HG03558 (cell line): ENCODE measurements at regions not wholly inside any gene's neighbourhood (a gene's known extent, or its start where the extent isn't known, plus 50 kb on each side); places are given as distances from the start of the nearest gene placed in this dataset.
"Not testable (repeated sequence)": the region's sequence is repeated elsewhere in the genome, so short reads cannot be mapped to it uniquely, and the experiment has no call there.

Source experiments
- ATAC-seq: cut with Tn5 transposase; IDR thresholded peaks from one replicate; pipeline ENCODE4 v1.9.1; 2021; ENCODE audit warnings: moderate number of reproducible peaks; ENCODE audit not compliant: unreplicated experiment; ENCODE audit errors: extremely low read depth

DNA sequence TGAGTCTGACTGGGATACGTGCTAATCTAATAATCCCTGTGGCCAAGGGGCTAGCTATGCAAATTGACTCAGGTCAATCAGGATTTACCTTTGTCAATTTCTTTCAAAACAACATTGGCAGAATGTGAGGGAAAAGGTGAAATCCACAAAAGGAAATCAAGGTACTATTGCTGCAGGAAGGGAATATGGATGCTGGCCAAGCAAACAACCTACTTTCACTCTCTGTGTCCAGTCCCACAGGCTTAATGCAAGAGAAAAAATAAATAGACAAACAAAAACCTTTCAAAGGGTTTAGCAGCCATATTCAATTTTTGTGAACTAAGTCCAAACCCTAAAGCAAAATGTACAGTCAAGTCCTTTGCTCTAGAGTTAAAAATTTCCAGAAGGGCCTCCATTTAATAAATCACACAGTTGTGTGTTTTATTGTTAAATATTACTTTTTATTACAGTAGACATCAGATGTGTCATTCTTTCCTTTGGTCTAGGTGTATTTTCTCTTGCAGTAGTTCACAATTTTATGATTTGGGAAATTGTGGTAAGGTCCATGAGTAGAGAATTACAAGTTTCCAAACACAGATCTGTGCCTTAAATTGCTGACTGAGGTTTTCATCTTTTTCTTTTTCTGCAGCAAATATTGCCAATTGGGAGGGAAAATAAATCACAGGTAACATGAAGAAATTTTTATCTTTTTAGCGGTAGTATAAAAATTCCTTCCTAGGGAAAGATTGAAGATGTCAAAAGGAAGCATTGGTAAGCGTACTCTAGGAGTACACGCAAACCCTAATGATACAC is 309.1 kb downstream of the DMAC1 start:
- ATAC-seq, result no peak

DNA sequence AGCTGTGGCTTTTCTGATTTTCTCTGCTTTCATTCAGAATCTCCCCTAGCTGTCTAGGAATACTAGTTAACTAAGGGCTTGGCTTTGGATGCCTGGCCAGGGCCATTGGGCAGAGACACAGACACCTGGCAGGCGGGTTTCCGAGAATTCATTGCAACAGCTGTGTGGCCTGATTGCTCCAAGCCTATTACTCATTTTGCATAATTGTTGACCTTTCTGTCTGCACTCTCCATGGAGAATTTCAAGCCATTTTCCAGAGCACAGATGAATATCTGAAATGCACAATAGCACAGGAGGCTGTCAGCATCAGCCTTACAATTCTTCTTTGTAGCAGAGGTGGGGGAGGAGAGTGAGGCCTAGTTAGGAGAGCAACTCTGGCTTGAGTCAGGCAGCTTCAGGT is 310.5 kb downstream of the DMAC1 start:
- no peak for ATAC-seq

DNA sequence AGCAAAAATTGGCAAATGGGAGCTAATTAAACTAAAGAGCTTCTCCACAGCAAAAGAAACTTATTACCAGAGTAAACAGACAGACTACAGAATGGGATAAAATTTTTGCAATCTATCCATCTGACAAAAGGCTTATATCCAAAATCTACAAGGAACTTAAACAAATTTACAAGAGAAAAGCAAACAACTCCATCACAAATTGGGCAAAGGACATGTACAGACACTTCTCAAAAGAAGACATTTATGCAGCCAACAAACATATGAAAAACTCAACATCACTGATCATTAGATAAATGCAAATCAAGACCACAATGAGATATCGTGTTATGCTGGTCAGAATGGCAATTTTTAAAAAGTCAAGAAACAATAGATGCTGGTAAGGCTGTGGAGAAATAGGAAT is 315.6 kb downstream of the DMAC1 start:
- not testable (repeated sequence) for ATAC-seq

DNA sequence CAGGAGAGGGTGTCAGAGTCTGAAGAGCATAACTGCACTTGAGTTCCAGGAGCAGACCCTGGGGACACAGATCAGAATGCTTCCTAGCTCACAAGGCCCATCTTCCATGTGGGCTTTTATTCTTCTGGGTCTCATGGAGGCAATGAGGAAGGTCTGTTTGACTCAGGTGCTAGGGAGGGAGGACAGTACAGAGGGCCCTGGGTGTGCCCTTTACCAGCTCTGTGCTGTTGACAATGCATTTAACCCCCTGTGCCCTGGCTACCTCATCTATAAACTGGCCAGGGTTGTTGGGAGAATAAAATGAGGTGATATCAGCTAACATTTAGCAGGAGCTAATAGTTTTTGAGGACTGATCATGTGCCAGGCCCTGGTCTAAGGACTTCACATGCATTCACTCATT is 318.0 kb downstream of the DMAC1 start:
- ATAC-seq, result no peak

DNA sequence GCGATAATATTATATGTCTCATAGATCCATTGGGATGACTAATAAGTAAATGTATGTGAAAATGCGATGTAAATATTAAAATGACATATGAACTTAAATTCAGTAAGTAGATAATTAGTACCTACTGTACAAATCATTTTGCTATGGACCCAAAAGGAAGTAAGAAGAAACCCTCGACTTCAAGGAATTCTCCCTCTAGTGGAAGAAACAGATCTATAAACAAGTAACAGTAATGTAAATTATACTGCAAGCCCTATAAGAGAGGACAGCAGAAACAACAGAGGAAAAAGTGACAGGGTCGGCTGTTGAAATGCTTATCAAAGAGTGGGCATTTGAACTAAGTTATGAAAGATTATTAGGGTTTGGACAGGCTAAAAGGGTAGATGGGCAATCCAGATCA is 320.3 kb downstream of the DMAC1 start:
- no peak for ATAC-seq

DNA sequence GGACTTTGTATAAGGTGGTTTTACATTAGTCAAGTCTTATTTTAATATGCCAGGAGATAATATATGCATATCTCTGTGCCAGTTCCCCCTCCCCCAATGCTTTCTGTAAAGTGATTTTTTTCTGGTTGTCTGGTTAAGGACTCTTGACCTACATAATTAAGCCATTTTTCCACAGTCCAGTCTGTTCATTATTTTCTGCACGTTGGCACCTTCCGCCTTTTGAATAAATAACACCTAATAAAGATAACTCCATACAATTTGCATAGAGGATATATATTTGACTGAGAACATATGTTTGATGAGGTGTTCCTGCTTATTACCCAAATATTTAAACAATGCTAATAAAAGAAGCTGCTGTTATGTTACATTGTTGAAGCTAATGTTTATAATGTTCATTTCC is 320.9 kb downstream of the DMAC1 start:
- no peak for ATAC-seq

DNA sequence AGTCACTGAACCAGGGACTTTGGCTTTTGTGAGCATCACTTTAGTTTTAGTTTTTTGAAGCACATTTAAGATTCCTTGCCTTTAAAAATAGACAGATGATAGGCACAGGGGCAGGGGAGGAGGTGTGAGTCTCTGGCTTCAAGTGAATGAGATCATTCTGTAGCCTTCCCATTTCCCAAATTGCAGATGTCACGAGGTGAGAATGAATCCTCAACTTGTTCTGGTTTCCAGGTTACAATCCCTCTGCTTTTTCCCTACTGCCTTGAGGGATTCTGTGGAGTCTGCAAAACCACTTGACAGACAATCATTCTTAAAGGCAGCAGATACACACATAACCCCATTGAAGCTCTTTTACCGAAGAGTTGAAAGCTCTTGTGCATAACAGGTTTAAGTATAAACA is 332.4 kb downstream of the DMAC1 start:
- ATAC-seq, result no peak

DNA sequence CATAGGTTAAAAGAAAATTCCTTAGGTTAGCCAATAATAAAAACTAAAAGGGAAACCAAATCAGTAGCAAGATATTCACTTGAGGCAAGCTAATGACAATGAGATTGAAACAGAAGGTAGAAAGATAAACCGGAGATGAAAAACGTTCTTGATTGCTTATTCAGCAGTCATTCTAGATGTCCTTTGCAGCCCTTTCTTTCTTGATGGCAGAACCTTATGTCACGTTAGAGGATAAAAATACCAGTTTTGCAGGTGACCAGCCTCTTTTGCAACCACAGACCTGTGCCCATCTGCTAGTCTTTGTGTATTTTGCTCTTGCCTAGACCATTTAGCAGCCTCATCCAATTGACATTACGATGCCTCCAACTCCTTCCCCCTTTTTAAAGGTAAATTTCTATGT is 337.8 kb downstream of the DMAC1 start:
- ATAC-seq, result no peak

DNA sequence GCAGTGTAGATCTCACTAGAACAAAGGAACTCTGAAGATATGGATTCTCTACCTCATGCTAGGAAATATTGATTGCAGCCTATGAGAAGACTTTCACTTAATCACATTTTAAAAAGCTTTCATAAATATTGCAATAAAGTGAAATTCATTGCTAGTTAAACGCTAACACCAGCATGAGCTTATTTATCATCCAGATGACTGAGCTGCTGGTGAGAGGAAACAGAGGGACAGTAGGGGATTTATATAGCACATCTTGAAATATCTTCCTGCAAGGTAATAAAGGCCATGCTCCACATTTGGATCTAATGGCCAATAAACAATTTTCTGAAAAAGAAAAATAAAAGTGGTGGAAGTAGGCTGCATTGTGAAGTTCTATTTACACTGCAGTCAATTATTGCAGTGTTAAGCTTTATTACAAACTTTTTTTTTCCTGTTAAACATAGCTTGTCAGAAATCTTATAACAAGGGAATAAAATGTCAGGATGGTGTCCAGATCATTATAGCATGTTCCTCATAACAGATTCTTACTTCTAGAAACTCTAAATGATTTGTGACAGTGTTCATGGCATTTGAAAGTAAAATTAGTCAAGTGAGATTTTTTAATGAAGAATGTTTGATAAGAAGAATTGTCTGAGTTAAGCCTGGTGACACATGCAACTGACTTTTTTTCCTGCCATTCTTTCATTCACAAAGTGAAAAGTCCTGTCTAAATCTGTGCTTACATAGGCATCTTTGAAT is 342.6 kb downstream of the DMAC1 start:
- ATAC-seq, result no peak

DNA sequence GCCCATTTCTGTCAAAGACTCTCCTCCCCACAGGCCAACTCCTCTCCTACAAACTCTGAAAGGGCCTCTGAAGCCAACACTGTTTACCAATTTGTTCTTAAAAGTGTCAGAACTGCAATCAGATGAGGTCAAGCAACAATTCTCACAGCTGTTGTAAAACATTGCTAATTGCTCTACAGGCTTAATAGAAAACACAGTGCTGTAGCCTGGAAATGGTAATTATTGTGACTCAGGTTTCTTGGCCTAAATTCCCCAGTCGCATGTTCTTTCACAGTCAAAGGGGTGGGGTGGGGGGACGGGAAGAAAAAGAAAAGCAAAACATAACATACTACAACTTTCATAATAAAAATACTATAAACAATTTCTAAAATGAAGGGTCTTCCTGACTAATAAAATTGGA is 343.2 kb downstream of the DMAC1 start:
- ATAC-seq, result no peak

DNA sequence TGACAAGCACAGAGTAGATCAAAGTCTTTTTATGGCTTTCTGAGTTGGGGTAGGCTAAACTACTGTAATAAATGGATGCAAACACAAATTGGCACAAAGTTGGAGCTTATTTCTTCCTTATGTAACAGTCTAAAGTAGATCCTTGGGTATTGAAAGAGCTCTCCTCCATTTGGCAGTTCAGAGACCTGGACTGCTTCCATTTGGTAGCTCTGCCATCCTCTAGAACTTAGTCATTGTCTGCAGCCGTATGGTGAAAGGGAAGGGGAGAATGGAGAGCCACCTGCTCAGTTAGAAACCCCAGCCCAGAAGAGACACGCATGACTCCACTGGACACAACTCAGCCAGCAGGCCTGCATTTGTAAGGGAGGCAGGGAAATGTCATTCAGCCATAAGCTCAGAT is 345.0 kb downstream of the DMAC1 start:
- ATAC-seq, result no peak

DNA sequence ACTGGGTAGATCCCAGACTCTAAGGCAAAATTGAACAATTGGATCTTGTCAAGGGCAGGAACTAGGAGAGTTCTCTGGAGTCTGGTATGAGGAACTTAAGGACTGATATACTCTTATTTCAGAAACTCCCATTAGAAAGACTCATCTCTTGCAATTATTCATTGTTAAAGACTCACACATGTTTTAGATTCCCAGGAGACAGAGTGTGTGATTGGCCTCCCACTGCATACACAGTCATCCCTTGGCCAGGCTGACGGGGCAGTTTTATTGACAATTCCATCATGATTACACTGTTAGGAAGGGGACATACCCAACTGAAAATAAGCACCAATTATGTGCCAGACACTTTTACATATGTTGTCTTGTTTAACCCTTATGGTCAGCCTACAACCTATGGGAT is 347.2 kb downstream of the DMAC1 start:
- ATAC-seq, result no peak

DNA sequence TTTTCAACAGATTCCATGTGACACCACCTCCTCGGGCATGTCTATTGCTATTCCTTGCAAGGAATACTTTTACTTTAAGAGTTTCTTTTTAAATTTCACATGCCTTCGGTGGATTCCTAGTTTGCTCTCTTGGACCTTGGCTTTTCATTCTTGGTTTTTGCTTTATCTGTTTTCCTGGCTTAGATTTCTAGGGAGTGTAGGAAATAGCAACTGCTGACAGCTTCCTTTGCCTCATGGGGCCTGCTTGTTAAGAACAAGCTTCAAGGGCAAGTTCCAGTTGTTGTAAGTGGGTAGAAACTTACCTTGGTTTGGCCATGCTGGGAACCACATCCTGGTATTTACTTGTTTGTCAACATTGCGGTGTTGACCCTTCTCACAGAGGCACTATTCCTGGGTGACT is 348.5 kb downstream of the DMAC1 start:
- no peak for ATAC-seq

DNA sequence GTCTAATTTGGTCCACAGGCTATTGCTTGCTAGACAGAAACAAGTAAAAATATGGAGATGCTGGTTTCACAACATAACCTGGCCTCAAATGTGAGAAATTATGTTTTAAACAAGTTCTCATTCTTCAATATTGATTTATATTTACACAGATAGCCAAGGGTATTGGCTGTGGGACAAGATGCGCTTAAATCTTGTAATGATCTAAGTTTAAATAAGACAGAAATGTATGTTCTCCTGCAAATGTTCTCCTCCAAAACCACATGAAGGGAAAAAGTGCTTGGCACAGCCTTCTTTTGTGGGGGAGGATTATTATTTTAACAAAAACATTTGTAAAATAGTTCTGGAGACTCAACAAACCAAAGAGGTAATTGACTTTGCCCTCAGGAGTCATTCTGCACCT is 356.0 kb downstream of the DMAC1 start:
- ATAC-seq, result no peak

DNA sequence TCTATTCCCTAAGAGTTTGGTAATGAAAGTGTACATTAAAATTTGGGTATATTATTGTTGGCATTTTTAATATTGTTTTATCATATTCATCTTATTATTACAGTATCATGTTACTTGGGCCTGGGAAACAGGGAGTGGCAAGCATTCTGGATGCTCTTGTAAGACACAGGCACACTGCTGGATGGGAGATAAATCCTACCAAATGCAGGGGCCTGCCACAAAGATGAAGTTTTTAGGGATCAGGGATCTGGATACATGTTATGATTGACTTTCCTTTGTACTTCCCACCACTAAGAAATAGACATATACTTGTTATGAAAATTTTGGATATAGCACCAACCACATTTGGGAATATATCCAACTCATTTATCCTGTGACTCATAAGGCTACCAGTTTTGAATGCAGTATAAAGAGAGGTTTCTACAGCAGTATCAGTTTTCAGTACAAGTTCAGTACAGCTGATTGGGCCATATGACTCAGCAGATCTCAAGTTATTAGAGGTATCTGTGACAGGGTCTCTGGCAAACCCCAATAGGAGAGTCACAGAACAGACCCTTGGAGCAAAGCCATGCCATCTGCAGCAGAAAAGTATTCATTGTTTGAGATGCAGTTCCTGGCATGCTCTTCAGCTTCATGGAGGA is 360.1 kb downstream of the DMAC1 start:
- ATAC-seq, result no peak

DNA sequence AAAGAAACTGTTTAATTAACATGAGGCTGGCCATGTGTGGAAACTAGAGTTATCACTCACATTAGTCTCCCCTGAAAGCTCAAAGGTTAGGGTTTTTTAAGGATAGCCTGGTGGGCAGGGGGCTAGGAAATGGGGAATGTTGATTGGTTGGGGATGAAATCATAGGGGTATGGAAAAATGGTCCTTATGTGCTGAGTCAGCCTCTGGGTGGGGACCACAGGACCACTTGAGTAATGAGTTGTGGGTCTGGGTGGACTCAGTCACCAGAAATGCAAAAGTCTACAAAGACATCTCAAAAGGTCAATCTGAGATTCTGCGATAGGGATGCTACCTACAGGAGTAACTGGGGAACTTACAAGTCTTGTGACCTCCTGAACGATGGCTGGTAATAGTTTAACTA is 362.8 kb downstream of the DMAC1 start:
- no peak for ATAC-seq

DNA sequence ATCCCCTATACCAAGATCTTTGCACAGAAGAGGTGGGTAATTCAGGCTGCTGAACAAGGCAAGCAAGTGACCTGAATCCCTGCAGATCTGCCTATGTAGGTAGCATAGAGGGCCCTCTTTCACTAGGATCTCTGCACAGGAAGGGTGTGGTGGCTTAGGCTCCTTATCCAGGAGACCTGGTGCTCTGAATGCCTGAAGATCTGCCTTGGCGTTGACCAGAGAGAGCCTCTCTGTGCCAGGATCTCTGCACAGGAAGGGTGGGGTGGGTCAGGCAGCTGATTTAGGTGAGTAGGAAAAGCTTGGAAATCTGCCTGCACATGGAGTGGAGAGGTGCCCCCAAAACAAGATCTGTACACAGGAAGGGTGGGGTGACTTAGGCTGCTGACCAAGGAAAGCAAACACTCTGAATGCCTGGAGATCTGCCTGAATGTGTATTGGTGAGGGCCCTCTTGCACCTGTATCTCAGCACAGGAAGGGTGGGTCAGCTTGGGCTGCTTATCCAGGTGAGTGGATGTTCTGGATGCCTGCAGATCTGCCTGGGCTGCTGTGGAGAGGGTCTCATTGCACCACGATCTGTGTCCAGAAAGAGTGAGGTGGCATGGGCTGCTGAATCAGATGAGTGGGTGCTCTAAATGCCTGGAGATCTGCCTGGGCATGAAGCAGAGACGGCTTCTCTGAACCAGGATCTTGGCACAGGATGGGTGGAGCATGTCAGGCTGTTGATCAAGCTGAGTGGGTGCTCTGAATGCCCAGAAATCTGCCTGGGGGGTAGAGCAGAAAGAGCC is 365.9 kb downstream of the DMAC1 start:
- ATAC-seq, result no peak

DNA sequence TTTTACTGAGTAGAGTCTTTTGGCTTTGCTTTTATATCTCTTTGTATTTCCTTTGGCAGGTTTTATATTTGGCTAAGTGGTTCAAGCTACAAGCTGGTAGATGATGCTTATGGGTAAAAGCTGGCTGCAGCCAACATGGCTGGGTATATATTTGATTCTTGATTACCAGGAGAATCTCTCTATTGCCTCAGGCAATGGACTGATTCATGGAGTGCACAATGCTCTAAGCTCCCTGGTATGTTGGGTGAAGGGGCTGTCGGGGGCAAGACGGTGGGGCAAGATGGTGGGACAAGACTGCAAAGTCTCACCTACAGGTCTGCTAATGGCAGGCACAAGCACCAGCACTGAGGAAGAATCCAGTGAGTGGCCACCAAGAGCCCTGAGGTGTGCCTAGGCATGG is 366.6 kb downstream of the DMAC1 start:
- no peak for ATAC-seq

DNA sequence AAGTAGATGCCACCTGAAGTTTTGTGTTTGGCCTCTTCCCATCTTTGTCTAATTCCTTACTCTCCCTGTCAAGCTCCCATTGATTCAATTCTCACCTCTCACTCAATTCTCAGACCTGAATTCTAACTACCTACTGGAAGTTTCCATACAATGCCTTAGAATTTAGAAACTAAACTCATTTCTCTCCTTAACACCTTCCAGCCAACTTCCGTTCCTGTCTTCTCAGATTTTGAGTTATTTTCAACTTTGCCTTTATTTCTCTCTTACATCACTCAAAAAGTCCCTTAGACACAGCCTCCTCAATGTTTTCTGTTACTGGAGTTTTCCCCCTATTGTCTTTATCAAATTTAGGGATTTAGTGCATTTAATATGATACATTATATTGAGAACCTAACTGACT is 382.2 kb downstream of the DMAC1 start:
- not testable (repeated sequence) for ATAC-seq

DNA sequence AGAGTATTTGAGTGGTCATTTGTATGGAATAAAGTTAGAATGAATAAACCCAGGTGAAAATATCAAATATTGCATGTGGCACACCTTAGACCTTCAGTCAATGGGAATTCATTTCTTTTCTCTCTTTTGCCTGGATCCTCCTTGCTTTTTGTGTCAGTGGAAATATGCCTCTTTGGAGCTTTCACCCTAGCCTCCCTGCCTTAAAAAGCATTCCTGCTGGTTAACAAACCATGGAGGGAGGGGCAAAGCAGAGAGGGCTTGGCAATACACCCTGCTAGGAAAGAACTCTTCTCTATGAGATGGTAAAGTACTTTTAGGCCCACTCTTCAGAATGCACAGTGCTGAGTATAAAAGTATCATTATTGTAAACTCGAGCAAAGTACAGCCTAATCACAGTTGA is 383.7 kb downstream of the DMAC1 start:
- ATAC-seq, result no peak

DNA sequence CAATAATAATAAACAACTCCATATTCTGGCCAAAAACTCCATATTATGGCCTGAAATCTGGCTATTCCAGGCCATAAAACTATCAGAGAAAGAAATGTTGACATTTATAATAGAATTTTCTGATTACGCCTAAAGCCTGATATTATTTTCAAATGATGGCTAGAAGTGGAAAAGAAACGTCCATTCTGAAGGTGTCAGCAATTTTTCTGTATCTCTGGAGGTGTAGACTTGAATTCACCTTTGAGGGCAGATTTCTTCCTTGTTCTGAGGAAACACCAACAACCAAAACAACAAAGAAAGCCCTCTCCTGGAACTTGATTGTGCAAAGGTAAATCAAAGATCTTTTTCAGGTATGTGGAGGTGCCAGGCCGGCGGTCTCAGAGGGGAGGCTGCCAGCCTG is 390.7 kb downstream of the DMAC1 start:
- ATAC-seq, result no peak
